ENCODE measurements at regions not wholly inside any gene's neighbourhood (a gene's known extent, or its start where the extent isn't known, plus 50 kb on each side); places are given as distances from the start of the nearest gene placed in this dataset.

GRCh38 chr17:74137416-74137815 is 66.1 kb upstream of the RPL38 start:
- ATAC-seq = no peak

More at GRCh38 chr17:74137416-74137815, 66.1 kb upstream of the RPL38 start:
- peaks cover 3% of the 10 kb centered on the region for H3K9me1 ChIP-seq (ENCODE audit: control insufficient read depth, insufficient read depth, low read length)
- H3K4me1 ChIP-seq (replicated peaks in 1 of 2; ENCODE audit: control insufficient read depth in 2 of 2, insufficient read depth in 2 of 2, low read length in 2 of 2) = no peaks in the 10 kb centered on the region
- CTCF ChIA-PET (ENCODE audit: low intra/inter-chr PET ratio) = no interaction called here
- H3K79me2 ChIP-seq (ENCODE audit: control insufficient read depth, insufficient read depth, low read length) = no peaks in the 10 kb centered on the region
- intact Hi-C loops (cut with micrococcal nuclease) (no loop called here), in situ Hi-C loops (cut with MboI) (no loop called here)
- FAIRE-seq = no peak
- DNase-seq (ENCODE audit: extremely low read depth in 1 of 4, low spot score in 3 of 4) = no peak
- TF ChIP-seq MBD1 (CRISPR knock-in tag; IDR thresholded peaks at IDR 0.05) (no peak), GTF3C2 (IDR thresholded peaks at IDR 0.05; ENCODE audit: borderline replicate concordance, extremely low read depth, insufficient read length) (no peak), ZNF217 (CRISPR knock-in tag; IDR thresholded peaks at IDR 0.05) (no peak), ESRRB (CRISPR knock-in tag; IDR thresholded peaks at IDR 0.05; ENCODE audit: borderline replicate concordance) (no peak), ZNF766 (CRISPR knock-in tag; conservative IDR thresholded peaks at IDR 0.05) (no peak), RBM39 (optimal IDR thresholded peaks at IDR 0.05; ENCODE audit: low read depth, low read length) (no peak), ZNF436 (CRISPR knock-in tag; IDR thresholded peaks at IDR 0.05) (no peak), YY1 (IDR thresholded peaks at IDR 0.05; ENCODE audit: borderline replicate concordance in 1 of 3, control insufficient read depth in 1 of 3, extremely low read depth in 1 of 3, insufficient read depth in 3 of 3, insufficient read length in 1 of 3, insufficient replicate concordance in 2 of 3, low read depth in 1 of 3, low read length in 2 of 3) (no peak), ZNF57 (CRISPR knock-in tag; IDR thresholded peaks at IDR 0.05) (no peak), HES1 (IDR thresholded peaks at IDR 0.05; ENCODE audit: low read depth) (no peak), ID3 (CRISPR knock-in tag; IDR thresholded peaks at IDR 0.05) (no peak), ID3 (tag; IDR thresholded peaks at IDR 0.05) (no peak)
- TF ChIP-seq, protein P1, sequence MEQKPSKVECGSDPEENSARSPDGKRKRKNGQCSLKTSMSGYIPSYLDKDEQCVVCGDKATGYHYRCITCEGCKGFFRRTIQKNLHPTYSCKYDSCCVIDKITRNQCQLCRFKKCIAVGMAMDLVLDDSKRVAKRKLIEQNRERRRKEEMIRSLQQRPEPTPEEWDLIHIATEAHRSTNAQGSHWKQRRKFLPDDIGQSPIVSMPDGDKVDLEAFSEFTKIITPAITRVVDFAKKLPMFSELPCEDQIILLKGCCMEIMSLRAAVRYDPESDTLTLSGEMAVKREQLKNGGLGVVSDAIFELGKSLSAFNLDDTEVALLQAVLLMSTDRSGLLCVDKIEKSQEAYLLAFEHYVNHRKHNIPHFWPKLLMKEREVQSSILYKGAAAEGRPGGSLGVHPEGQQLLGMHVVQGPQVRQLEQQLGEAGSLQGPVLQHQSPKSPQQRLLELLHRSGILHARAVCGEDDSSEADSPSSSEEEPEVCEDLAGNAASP (IDR thresholded peaks at IDR 0.05) = no peak
- H3K36me3 ChIP-seq (ENCODE audit: control insufficient read depth, insufficient read depth, low read length) = no peaks in the 10 kb centered on the region
- no peaks in the 10 kb centered on the region for H4K20me1 ChIP-seq (replicated peaks; ENCODE audit: control insufficient read depth, insufficient read depth, low read length)
- no peak overlapping the region for H3K4me2 ChIP-seq (ENCODE audit: insufficient read depth, low read length)
- WGBS (ENCODE audit: insufficient coverage, low coverage, missing lambda C conversion rate) = 0% methylated on average over 3 of the region's 3 CpGs
- BruUV-seq (replicated peaks) = no TSS peak
- H2AFZ ChIP-seq (ENCODE audit: low read depth, low read length) = no peak overlapping the region
- no peak overlapping the region for H3K4me3 ChIP-seq
- no peak overlapping the region for H3K9ac ChIP-seq (ENCODE audit: insufficient read depth in 1 of 2, low read depth in 2 of 2, low read length in 2 of 2)
- H3K9me3 ChIP-seq (replicated peaks; ENCODE audit: control insufficient read depth, insufficient read depth, low read depth, low read length) = no peaks in the 10 kb centered on the region
- peaks cover 15 to 36% of the 10 kb centered on the region in 2 experiments for H3K27me3 ChIP-seq (ENCODE audit: control insufficient read depth in 2 of 2, insufficient read depth in 2 of 2, low read length in 2 of 2)
- POLR2A ChIA-PET = no interaction called here
- no peak overlapping the region for H3K27ac ChIP-seq (ENCODE audit: extremely low read depth, low read depth, low read length)
